ENCODE measurements at regions not wholly inside any gene's neighbourhood (a gene's known extent, or its start where the extent isn't known, plus 50 kb on each side); places are given as distances from the start of the nearest gene placed in this dataset.

GRCh38 chr10:16360425-16360824 lies 76.4 kb upstream of the PTER start:
- Mint-ChIP-seq H3K27ac (ENCODE audit: unreplicated experiment) (no peak overlapping the region), H3K4me3 (ENCODE audit: unreplicated experiment) (no peak overlapping the region), H3K9me3 (ENCODE audit: unreplicated experiment) (no peaks in the 10 kb centered on the region), H3K27me3 (ENCODE audit: unreplicated experiment) (no peaks in the 10 kb centered on the region), H3K4me1 (ENCODE audit: unreplicated experiment) (no peaks in the 10 kb centered on the region), H3K36me3 (ENCODE audit: unreplicated experiment) (no peaks in the 10 kb centered on the region)
- no peak for DNase-seq (ENCODE audit: extremely low spot score, unreplicated experiment)
- TF ChIP-seq CTCF (IDR thresholded peaks at IDR 0.05): no peak

- Mint-ChIP-seq H3K27me3 (ENCODE audit: unreplicated experiment) (no peaks in the 10 kb centered on the region), H3K9me3 (ENCODE audit: unreplicated experiment) (no peaks in the 10 kb centered on the region), H3K36me3 (ENCODE audit: unreplicated experiment) (no peaks in the 10 kb centered on the region), H3K4me3 (ENCODE audit: unreplicated experiment) (no peak overlapping the region), H3K4me1 (ENCODE audit: unreplicated experiment) (no peaks in the 10 kb centered on the region), H3K27ac (ENCODE audit: unreplicated experiment) (no peak overlapping the region)
- no peak for DNase-seq (ENCODE audit: extremely low spot score, unreplicated experiment)
- TF ChIP-seq CTCF (IDR thresholded peaks at IDR 0.05): no peak
Observed at GRCh38 chr10:16361086-16361485, 75.7 kb upstream of the PTER start.

GRCh38 chr10:16363741-16364140 lies 73.1 kb upstream of the PTER start:
- no peak for TF ChIP-seq CTCF (IDR thresholded peaks at IDR 0.05)
- H3K9me3 Mint-ChIP-seq (ENCODE audit: unreplicated experiment): no peaks in the 10 kb centered on the region
- DNase-seq (ENCODE audit: extremely low spot score, unreplicated experiment): no peak
- no peak overlapping the region for H3K27ac Mint-ChIP-seq (ENCODE audit: unreplicated experiment)
- H3K4me1 Mint-ChIP-seq (ENCODE audit: unreplicated experiment): no peaks in the 10 kb centered on the region
- H3K4me3 Mint-ChIP-seq (ENCODE audit: unreplicated experiment): no peak overlapping the region
- H3K36me3 Mint-ChIP-seq (ENCODE audit: unreplicated experiment): no peaks in the 10 kb centered on the region
- H3K27me3 Mint-ChIP-seq (ENCODE audit: unreplicated experiment): peaks cover 4% of the 10 kb centered on the region

- DNase-seq (ENCODE audit: extremely low spot score, unreplicated experiment): peak; percentile 7
- no peak overlapping the region for H3K27ac Mint-ChIP-seq (ENCODE audit: unreplicated experiment)
- peaks cover 7% of the 10 kb centered on the region for H3K27me3 Mint-ChIP-seq (ENCODE audit: unreplicated experiment)
- H3K4me3 Mint-ChIP-seq (ENCODE audit: unreplicated experiment): no peak overlapping the region
- no peaks in the 10 kb centered on the region for H3K9me3 Mint-ChIP-seq (ENCODE audit: unreplicated experiment)
- no peaks in the 10 kb centered on the region for H3K4me1 Mint-ChIP-seq (ENCODE audit: unreplicated experiment)
- H3K36me3 Mint-ChIP-seq (ENCODE audit: unreplicated experiment): no peaks in the 10 kb centered on the region
- TF ChIP-seq CTCF (IDR thresholded peaks at IDR 0.05): no peak
Observed at GRCh38 chr10:16367621-16368292, 69.1 kb upstream of the PTER start.

- H3K4me1 Mint-ChIP-seq (ENCODE audit: unreplicated experiment): no peaks in the 10 kb centered on the region
- no peak for DNase-seq (ENCODE audit: extremely low spot score, unreplicated experiment)
- H3K27ac Mint-ChIP-seq (ENCODE audit: unreplicated experiment): no peak overlapping the region
- H3K27me3 Mint-ChIP-seq (ENCODE audit: unreplicated experiment): no peaks in the 10 kb centered on the region
- no peak overlapping the region for H3K4me3 Mint-ChIP-seq (ENCODE audit: unreplicated experiment)
- TF ChIP-seq CTCF (IDR thresholded peaks at IDR 0.05): no peak
- no peaks in the 10 kb centered on the region for H3K36me3 Mint-ChIP-seq (ENCODE audit: unreplicated experiment)
- H3K9me3 Mint-ChIP-seq (ENCODE audit: unreplicated experiment): no peaks in the 10 kb centered on the region
Observed at GRCh38 chr10:16381083-16381482, 55.7 kb upstream of the PTER start.

Measured in osteocyte (in vitro differentiated cells).